Suprapubic skin (tissue), 4 donors: ENCODE measurements at regions not wholly inside any gene's neighbourhood (a gene's known extent, or its start where the extent isn't known, plus 50 kb on each side); places are given as distances from the start of the nearest gene placed in this dataset.

Experiments used
- DNase-seq, 2 donors: peaks; one replicate each; pipeline ENCODE4 v3.0.0-alpha.2; 2019; ENCODE audit warnings: low spot score in 2 of 2
- H3K27ac ChIP-seq: fragments of 200-600 bp; sonication (generic); one replicate; pipeline ENCODE4 v1.5.1; 2019
- H3K27me3 ChIP-seq: fragments of 200-600 bp; sonication (generic); one replicate; pipeline ENCODE4 v1.5.1; 2019
- H3K36me3 ChIP-seq: fragments of 200-600 bp; sonication (generic); one replicate; pipeline ENCODE4 v1.5.1; 2019
- H3K4me1 ChIP-seq: fragments of 200-600 bp; sonication (generic); one replicate; pipeline ENCODE4 v1.5.1; 2019
- H3K4me3 ChIP-seq: fragments of 200-600 bp; sonication (generic); one replicate; pipeline ENCODE4 v1.5.1; 2019; ENCODE audit warnings: mild to moderate bottlenecking
- H3K9me3 ChIP-seq: fragments of 200-600 bp; sonication (generic); one replicate; pipeline ENCODE4 v1.5.1; 2019
- CTCF ChIP-seq, 2 donors: fragments of 200-600 bp in 1 of 2; fragments of 450-650 bp in 1 of 2; sonication (generic) in 1 of 2; IDR thresholded peaks; one replicate each; pipeline ENCODE4 v1.5.1; 2016 to 2019; ENCODE audit warnings: antibody characterized with exemption in 2 of 2, mild to moderate bottlenecking in 1 of 2, moderate library complexity in 1 of 2
- EP300 ChIP-seq: sonication (generic); formaldehyde crosslinking; IDR thresholded peaks from one replicate; pipeline ENCODE4 v1.6.1; 2017; ENCODE audit warnings: antibody characterized with exemption
- POLR2A ChIP-seq, 2 donors: fragments of 450-650 bp; IDR thresholded peaks; one replicate each; pipeline ENCODE4 v1.6.1; 2017; ENCODE audit warnings: antibody characterized with exemption in 2 of 2, mild to moderate bottlenecking in 2 of 2, moderate library complexity in 2 of 2
- POLR2AphosphoS5 ChIP-seq, 3 donors: sonication (generic); formaldehyde crosslinking; IDR thresholded peaks; one replicate each; pipeline ENCODE4 v1.6.1; 2017; ENCODE audit warnings: antibody characterized with exemption in 3 of 3
- WGBS: methylation state at CpG from one replicate; pipeline ENCODE4 v1.1.5; 2018; 5-methylcytosine and 5-hydroxymethylcytosine counted together

- H3K36me3 ChIP-seq = no peaks in the 10 kb centered on the region
- H3K4me1 ChIP-seq = peaks cover 44% of the 10 kb centered on the region
- no peak for DNase-seq
- peak overlapping the region; percentile 51 for H3K27ac ChIP-seq
- no peak for TF ChIP-seq POLR2AphosphoS5 (IDR thresholded peaks at IDR 0.05)
- TF ChIP-seq EP300 = no peak
- TF ChIP-seq CTCF (IDR thresholded peaks at IDR 0.05) = no peak
- TF ChIP-seq POLR2A (IDR thresholded peaks at IDR 0.05) = no peak
- no peaks in the 10 kb centered on the region for H3K9me3 ChIP-seq
- WGBS = 83% methylated on average over 6 of the region's 6 CpGs
- H3K27me3 ChIP-seq = no peaks in the 10 kb centered on the region
- H3K4me3 ChIP-seq = no peak overlapping the region
Measured at GRCh38 chr7:88927-89231, 103.5 kb upstream of the FAM20C start.

GRCh38 chr7:89232-90019 is 102.9 kb upstream of the FAM20C start:
- Histone ChIP-seq H3K27me3 (peaks cover 4% of the 10 kb centered on the region), H3K4me3 (no peak overlapping the region), H3K36me3 (no peaks in the 10 kb centered on the region), H3K27ac (peak overlapping the region; percentile 51), H3K9me3 (no peaks in the 10 kb centered on the region), H3K4me1 (peaks cover 44% of the 10 kb centered on the region)
- 61% methylated on average over 8 of the region's 9 CpGs for WGBS
- no peak for DNase-seq
- no peak for TF ChIP-seq POLR2AphosphoS5 (IDR thresholded peaks at IDR 0.05)
- TF ChIP-seq EP300 = no peak
- no peak for TF ChIP-seq POLR2A (IDR thresholded peaks at IDR 0.05)
- no peak for TF ChIP-seq CTCF (IDR thresholded peaks at IDR 0.05)

GRCh38 chr7:90111-91063 is 102.0 kb upstream of the FAM20C start:
- H3K4me3 ChIP-seq = no peak overlapping the region
- H3K4me1 ChIP-seq = peaks cover 44% of the 10 kb centered on the region
- peaks cover 4% of the 10 kb centered on the region for H3K27me3 ChIP-seq
- H3K27ac ChIP-seq = peak overlapping the region; percentile 38
- TF ChIP-seq POLR2A (IDR thresholded peaks at IDR 0.05) = no peak
- TF ChIP-seq CTCF (IDR thresholded peaks at IDR 0.05) = no peak
- TF ChIP-seq EP300 = no peak
- no peak for TF ChIP-seq POLR2AphosphoS5 (IDR thresholded peaks at IDR 0.05)
- no peak for DNase-seq
- H3K9me3 ChIP-seq = no peaks in the 10 kb centered on the region
- WGBS = 67% methylated on average over 13 of the region's 13 CpGs
- H3K36me3 ChIP-seq = no peaks in the 10 kb centered on the region

GRCh38 chr7:91396-92175 is 100.8 kb upstream of the FAM20C start:
- DNase-seq = no peak
- TF ChIP-seq CTCF (IDR thresholded peaks at IDR 0.05) (no peak), POLR2AphosphoS5 (IDR thresholded peaks at IDR 0.05) (no peak), POLR2A (IDR thresholded peaks at IDR 0.05) (no peak), EP300 (no peak)
- Histone ChIP-seq H3K4me1 (peaks cover 40% of the 10 kb centered on the region), H3K27ac (no peak overlapping the region), H3K36me3 (no peaks in the 10 kb centered on the region), H3K4me3 (no peak overlapping the region), H3K27me3 (peaks cover 4% of the 10 kb centered on the region), H3K9me3 (no peaks in the 10 kb centered on the region)
- 81% methylated on average over 14 of the region's 18 CpGs for WGBS
